Keratinocyte (primary cell): ENCODE measurements at regions not wholly inside any gene's neighbourhood (a gene's known extent, or its start where the extent isn't known, plus 50 kb on each side); places are given as distances from the start of the nearest gene placed in this dataset.

Experiments
- DNase-seq: peaks from one replicate; pipeline ENCODE4 v3.0.0-alpha.2; 2011; ENCODE audit warnings: low read depth, missing footprints, low spot score
- FAIRE-seq: peaks from 2 replicates; lab custom pipeline; 2011; peaks lifted over from hg19 to GRCh38; lab: Jason Lieb, UNC
- H2AFZ ChIP-seq: 2 replicates; pipeline ENCODE4 v1.6.0; 2012; ENCODE audit warnings: low read length, control low read depth, inconsistent platforms; ENCODE audit not compliant: control insufficient read depth
- H3K27ac ChIP-seq: 2 replicates; pipeline ENCODE4 v1.5.1; 2011; ENCODE audit warnings: low read length; ENCODE audit not compliant: control insufficient read depth, insufficient read depth
- H3K27me3 ChIP-seq: 3 replicates; pipeline ENCODE4 v1.6.0; 2011; ENCODE audit warnings: low read length; ENCODE audit not compliant: control insufficient read depth, insufficient read depth; ENCODE audit errors: extremely low read depth
- H3K36me3 ChIP-seq, 2 experiments: 2 replicates in 1 of 2; 3 replicates in 1 of 2; pipeline ENCODE4 v1.5.1; 2011; ENCODE audit warnings: low read length in 2 of 2, mild to moderate bottlenecking in 1 of 2; ENCODE audit not compliant: control insufficient read depth in 2 of 2, insufficient read depth in 2 of 2; ENCODE audit errors: extremely low read depth in 1 of 2
- H3K4me1 ChIP-seq: 3 replicates; pipeline ENCODE4 v1.5.1; 2011; ENCODE audit warnings: low read length; ENCODE audit not compliant: control insufficient read depth, insufficient read depth; ENCODE audit errors: extremely low read depth
- H3K4me2 ChIP-seq: 3 replicates; pipeline ENCODE4 v1.6.0; 2011; ENCODE audit warnings: low read depth, low read length; ENCODE audit not compliant: control insufficient read depth, insufficient read depth; ENCODE audit errors: extremely low read depth
- H3K4me3 ChIP-seq, 3 experiments: fragments of 200-600 bp in 1 of 3; sonication (generic) in 1 of 3; 2 replicates in 2 of 3; 3 replicates in 1 of 3; pipeline ENCODE4 v1.5.1; 2011 to 2016; ENCODE audit warnings: low read length in 3 of 3, mild to moderate bottlenecking in 3 of 3, control low read depth in 2 of 3, inconsistent platforms in 1 of 3, low read depth in 1 of 3, mixed read lengths in 1 of 3, mixed run types in 1 of 3, moderate library complexity in 1 of 3; ENCODE audit not compliant: control insufficient read depth in 2 of 3, insufficient read depth in 2 of 3; ENCODE audit errors: extremely low read depth in 1 of 3
- H3K79me2 ChIP-seq: 2 replicates; pipeline ENCODE4 v1.6.0; 2012; ENCODE audit warnings: low read length; ENCODE audit not compliant: control insufficient read depth, insufficient read depth
- H3K9ac ChIP-seq: 3 replicates; pipeline ENCODE4 v1.6.0; 2011; ENCODE audit warnings: low read length; ENCODE audit not compliant: control insufficient read depth, insufficient read depth; ENCODE audit errors: extremely low read depth
- H3K9me1 ChIP-seq: 3 replicates; pipeline ENCODE4 v1.6.0; 2011; ENCODE audit warnings: low read length; ENCODE audit not compliant: control insufficient read depth, insufficient read depth; ENCODE audit errors: extremely low read depth
- H3K9me3 ChIP-seq: 2 replicates; pipeline ENCODE4 v1.5.1; 2012; ENCODE audit warnings: low read depth, low read length; ENCODE audit not compliant: control insufficient read depth
- H4K20me1 ChIP-seq: 3 replicates; pipeline ENCODE4 v1.6.0; 2011; ENCODE audit warnings: low read length; ENCODE audit not compliant: control insufficient read depth, insufficient read depth; ENCODE audit errors: extremely low read depth
- EZH2 ChIP-seq: IDR thresholded peaks from one replicate; pipeline ENCODE4 v1.6.1; 2012; ENCODE audit warnings: inconsistent platforms, mild to moderate bottlenecking, low read length, moderate library complexity
- dilution Hi-C: fragments of 300-500 bp; cut with MboI; formaldehyde crosslinking; loops from one replicate; pipeline ENCODE4 v1.7.0; 2020; ENCODE audit warnings: low sequenced_read_pairs; ENCODE audit not compliant: extremely low pct_ligation_motif_present
- TF ChIP-seq, protein P1 (sequence below), 3 experiments: IDR thresholded peaks in 1 of 3; conservative IDR thresholded peaks in 1 of 3; optimal IDR thresholded peaks in 1 of 3; 2 replicates in 2 of 3; 3 replicates in 1 of 3; pipeline versions ENCODE3 to v1.5.1; 2011; ENCODE audit warnings: low read length in 3 of 3, mild to moderate bottlenecking in 3 of 3, moderate library complexity in 2 of 3, control low read depth in 1 of 3, inconsistent platforms in 1 of 3; ENCODE audit not compliant: insufficient read depth in 2 of 3; ENCODE audit errors: extremely low read depth in 1 of 3

- FAIRE-seq (no peak), DNase-seq (no peak)
- Histone ChIP-seq H3K36me3 (no peaks in the 10 kb centered on the region), H3K4me2 (no peak overlapping the region), H3K4me1 (no peaks in the 10 kb centered on the region), H3K27me3 (no peaks in the 10 kb centered on the region), H3K79me2 (no peaks in the 10 kb centered on the region), H3K9me3 (no peaks in the 10 kb centered on the region), H3K9ac (no peak overlapping the region), H2AFZ (no peak overlapping the region), H3K27ac (no peak overlapping the region), H3K4me3 (no peak overlapping the region), H4K20me1 (no peaks in the 10 kb centered on the region), H3K9me1 (no peaks in the 10 kb centered on the region)
- dilution Hi-C loops: no loop called here
- TF ChIP-seq, protein P1, sequence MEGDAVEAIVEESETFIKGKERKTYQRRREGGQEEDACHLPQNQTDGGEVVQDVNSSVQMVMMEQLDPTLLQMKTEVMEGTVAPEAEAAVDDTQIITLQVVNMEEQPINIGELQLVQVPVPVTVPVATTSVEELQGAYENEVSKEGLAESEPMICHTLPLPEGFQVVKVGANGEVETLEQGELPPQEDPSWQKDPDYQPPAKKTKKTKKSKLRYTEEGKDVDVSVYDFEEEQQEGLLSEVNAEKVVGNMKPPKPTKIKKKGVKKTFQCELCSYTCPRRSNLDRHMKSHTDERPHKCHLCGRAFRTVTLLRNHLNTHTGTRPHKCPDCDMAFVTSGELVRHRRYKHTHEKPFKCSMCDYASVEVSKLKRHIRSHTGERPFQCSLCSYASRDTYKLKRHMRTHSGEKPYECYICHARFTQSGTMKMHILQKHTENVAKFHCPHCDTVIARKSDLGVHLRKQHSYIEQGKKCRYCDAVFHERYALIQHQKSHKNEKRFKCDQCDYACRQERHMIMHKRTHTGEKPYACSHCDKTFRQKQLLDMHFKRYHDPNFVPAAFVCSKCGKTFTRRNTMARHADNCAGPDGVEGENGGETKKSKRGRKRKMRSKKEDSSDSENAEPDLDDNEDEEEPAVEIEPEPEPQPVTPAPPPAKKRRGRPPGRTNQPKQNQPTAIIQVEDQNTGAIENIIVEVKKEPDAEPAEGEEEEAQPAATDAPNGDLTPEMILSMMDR (optimal IDR thresholded peaks at IDR 0.05 in 1 of 3, IDR thresholded peaks at IDR 0.05 in 1 of 3, conservative IDR thresholded peaks at IDR 0.05 in 1 of 3; ENCODE audit: extremely low read depth in 1 of 3, insufficient read depth in 2 of 3, low read length in 3 of 3): no peak
- no peak for TF ChIP-seq EZH2
Measured at GRCh38 chr13:55963934-55964333, 1176.8 kb upstream of the PRR20A start.

DNA sequence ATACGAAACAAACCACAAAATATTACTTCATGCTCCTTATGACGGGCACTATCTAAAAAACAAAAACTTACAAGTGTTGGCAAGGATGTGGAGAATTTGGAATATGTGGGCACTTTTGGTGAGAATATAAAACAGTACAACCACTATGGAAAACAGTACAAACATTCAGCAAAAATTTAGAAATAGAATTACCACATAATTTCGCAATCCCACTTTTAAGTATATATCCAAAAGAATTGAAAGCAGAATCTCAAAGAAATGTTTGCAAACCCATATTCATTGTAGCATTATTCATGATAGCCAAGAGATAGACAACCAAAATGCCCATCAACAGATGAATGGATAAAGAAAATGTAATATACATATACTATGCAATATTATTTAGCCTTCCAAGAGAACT is 1173.7 kb upstream of the PRR20A start:
- no peak overlapping the region for H3K27ac ChIP-seq
- H3K4me2 ChIP-seq: no peak overlapping the region
- H3K4me1 ChIP-seq: no peaks in the 10 kb centered on the region
- no peak overlapping the region for H3K9ac ChIP-seq
- no peak overlapping the region for H2AFZ ChIP-seq
- no peaks in the 10 kb centered on the region for H3K9me1 ChIP-seq
- H3K36me3 ChIP-seq: no peaks in the 10 kb centered on the region
- dilution Hi-C loops: no loop called here
- FAIRE-seq (no peak), DNase-seq (no peak)
- no peak for TF ChIP-seq EZH2
- TF ChIP-seq, protein P1 (optimal IDR thresholded peaks at IDR 0.05 in 1 of 3, IDR thresholded peaks at IDR 0.05 in 1 of 3, conservative IDR thresholded peaks at IDR 0.05 in 1 of 3; ENCODE audit: extremely low read depth in 1 of 3, insufficient read depth in 2 of 3, low read length in 3 of 3): no peak
- no peaks in the 10 kb centered on the region for H3K79me2 ChIP-seq
- H3K9me3 ChIP-seq: no peaks in the 10 kb centered on the region
- no peak overlapping the region for H3K4me3 ChIP-seq
- no peaks in the 10 kb centered on the region for H3K27me3 ChIP-seq
- H4K20me1 ChIP-seq: no peaks in the 10 kb centered on the region
